Peyer's patch (tissue), 4 donors: ENCODE measurements at regions not wholly inside any gene's neighbourhood (a gene's known extent, or its start where the extent isn't known, plus 50 kb on each side); places are given as distances from the start of the nearest gene placed in this dataset.
"Not testable (repeated sequence)": the region's sequence is repeated elsewhere in the genome, so short reads cannot be mapped to it uniquely, and the experiment has no call there.

Source experiments
- DNase-seq, 3 donors: peaks; one replicate each; pipeline ENCODE4 v3.0.0-alpha.2; 2017 to 2019
- H3K27ac ChIP-seq, 4 donors: fragments of 200-600 bp; sonication (generic); one replicate each; pipeline ENCODE4 v1.5.1; 2016 to 2019
- H3K27me3 ChIP-seq, 2 donors: fragments of 200-600 bp; sonication (generic); one replicate each; pipeline ENCODE4 v1.5.1; 2019
- H3K36me3 ChIP-seq, 3 donors: fragments of 200-600 bp; sonication (generic); one replicate each; pipeline ENCODE4 v1.5.1; 2016 to 2019
- H3K4me1 ChIP-seq, 4 donors: fragments of 200-600 bp; sonication (generic); one replicate each; pipeline ENCODE4 v1.5.1; 2016 to 2019
- H3K4me3 ChIP-seq, 4 donors: fragments of 200-600 bp; sonication (generic); 1 replicate in 3 of 4; 2 replicates in 1 of 4; pipeline ENCODE4 v1.5.1; 2016 to 2019; ENCODE audit warnings: mild to moderate bottlenecking in 1 of 4
- H3K9me3 ChIP-seq, 4 donors: fragments of 200-600 bp; sonication (generic); one replicate each; pipeline ENCODE4 v1.5.1; 2016 to 2019; ENCODE audit warnings: mild to moderate bottlenecking in 1 of 4
- CTCF ChIP-seq, 6 experiments: fragments of 450-650 bp in 4 of 6; fragments of 200-600 bp in 2 of 6; sonication (generic) in 1 of 6; IDR thresholded peaks; one replicate each; pipeline ENCODE4 v1.5.1; 2017 to 2019; ENCODE audit warnings: antibody characterized with exemption in 6 of 6, mild to moderate bottlenecking in 3 of 6, moderate library complexity in 1 of 6
- POLR2A ChIP-seq, 2 donors: fragments of 450-650 bp; IDR thresholded peaks; one replicate each; pipeline ENCODE4 v1.5.1; 2017; ENCODE audit warnings: antibody characterized with exemption in 2 of 2, mild to moderate bottlenecking in 2 of 2, moderate library complexity in 2 of 2

GRCh38 chr12:111120578-111120977, 200.2 kb upstream of the MYL2 start:
- Histone ChIP-seq H3K27ac (no peak overlapping the region), H3K27me3 (no peaks in the 10 kb centered on the region), H3K4me1 (no peaks in the 10 kb centered on the region), H3K4me3 (no peak overlapping the region), H3K9me3 (no peaks in the 10 kb centered on the region), H3K36me3 (no peaks in the 10 kb centered on the region)
- DNase-seq: no peak
- TF ChIP-seq CTCF (IDR thresholded peaks at IDR 0.05): no peak
- TF ChIP-seq POLR2A (IDR thresholded peaks at IDR 0.05): no peak

DNA sequence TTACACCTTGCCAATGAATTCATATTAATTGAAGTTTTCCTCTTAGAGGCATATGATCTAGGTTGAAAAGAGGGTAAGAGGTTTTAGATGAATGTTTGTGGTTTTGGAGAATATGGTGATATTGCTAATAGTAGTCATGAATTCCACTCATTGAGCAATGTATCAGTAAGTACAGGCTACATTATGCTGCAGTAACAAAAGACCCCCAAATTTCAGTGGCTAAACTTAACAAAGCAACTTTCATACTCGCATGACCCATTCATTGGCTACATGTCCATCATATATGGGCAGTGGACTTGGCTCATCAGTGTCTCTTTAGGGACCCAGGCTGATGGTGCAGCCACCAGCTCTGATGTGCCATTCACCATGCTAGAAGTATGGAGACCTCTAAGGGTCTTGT, 196.6 kb upstream of the MYL2 start:
- H3K4me1 ChIP-seq: no peaks in the 10 kb centered on the region
- H3K9me3 ChIP-seq: no peaks in the 10 kb centered on the region
- no peaks in the 10 kb centered on the region for H3K36me3 ChIP-seq
- no peak for TF ChIP-seq CTCF (IDR thresholded peaks at IDR 0.05)
- TF ChIP-seq POLR2A (IDR thresholded peaks at IDR 0.05): no peak
- H3K27me3 ChIP-seq: no peaks in the 10 kb centered on the region
- H3K4me3 ChIP-seq: no peak overlapping the region
- no peak overlapping the region for H3K27ac ChIP-seq
- no peak for DNase-seq

- H3K9me3 ChIP-seq, H3K27me3 ChIP-seq, H3K4me3 ChIP-seq, DNase-seq, H3K4me1 ChIP-seq, H3K27ac ChIP-seq, H3K36me3 ChIP-seq: not testable (repeated sequence)
Observed at GRCh38 chr12:111113313-111113712, 192.9 kb upstream of the MYL2 start.

DNA sequence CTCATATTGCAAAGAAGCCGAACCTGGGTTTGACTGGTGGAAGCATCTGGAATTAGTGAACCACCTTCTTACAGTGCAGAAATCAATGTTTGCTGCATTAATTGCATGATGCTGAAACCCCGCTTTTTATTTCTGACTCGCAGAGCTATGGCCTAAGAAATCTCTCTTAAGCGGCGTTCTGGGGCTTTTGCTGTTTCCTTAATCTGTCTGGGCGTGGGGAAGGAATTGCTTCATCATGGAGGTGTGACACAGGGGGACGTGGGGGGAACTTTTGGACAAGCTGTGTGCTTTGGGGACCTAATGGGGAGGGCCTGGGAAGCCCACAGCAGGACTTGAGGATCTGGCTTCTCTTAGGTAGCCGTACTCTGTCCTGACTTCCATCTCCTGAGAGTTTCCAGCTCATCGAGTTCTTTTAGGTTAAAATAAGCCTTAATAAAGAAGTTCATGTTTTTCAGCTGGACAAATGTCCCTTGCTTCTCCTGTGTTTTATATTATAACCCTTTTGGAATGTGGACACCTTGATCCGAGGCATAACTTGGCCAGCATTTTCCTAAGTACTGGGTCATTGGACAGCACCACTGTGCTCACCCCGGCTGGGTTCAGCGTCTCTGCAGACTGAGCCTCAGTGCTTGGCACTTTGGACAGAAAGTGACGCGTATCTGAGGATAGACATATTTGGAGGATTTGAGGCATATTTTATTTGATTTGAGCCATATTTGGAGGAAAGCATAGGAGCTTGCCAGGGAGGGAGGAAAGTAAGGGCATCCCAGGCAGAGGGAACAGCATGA, 192.1 kb upstream of the MYL2 start:
- Histone ChIP-seq H3K27ac (no peak overlapping the region), H3K4me3 (no peak overlapping the region), H3K4me1 (no peaks in the 10 kb centered on the region), H3K36me3 (no peaks in the 10 kb centered on the region), H3K27me3 (no peaks in the 10 kb centered on the region), H3K9me3 (no peaks in the 10 kb centered on the region)
- no peak for DNase-seq
- TF ChIP-seq POLR2A (IDR thresholded peaks at IDR 0.05) (no peak), CTCF (IDR thresholded peaks at IDR 0.05) (no peak)

DNA sequence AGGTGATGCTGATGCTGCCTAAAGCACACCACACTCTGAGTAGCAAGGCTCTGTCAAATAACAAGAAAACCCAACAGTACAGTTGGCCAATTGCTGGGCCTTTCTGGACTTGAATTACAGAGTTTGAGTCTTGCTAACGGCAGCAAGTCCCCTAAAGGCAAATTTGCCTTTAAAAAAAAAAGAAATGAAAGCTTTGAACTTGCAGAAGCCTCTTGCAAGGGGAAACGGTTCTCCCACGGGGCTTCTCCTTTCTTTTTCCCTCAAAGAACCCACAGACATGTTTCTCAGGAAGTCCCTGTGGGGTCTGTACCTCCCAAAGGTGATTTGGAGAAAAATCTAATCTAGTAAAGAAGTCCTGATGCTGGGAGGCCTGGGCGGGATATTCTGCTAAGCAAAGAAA, 191.3 kb upstream of the MYL2 start:
- no peak for DNase-seq
- H3K4me3 ChIP-seq: no peak overlapping the region
- TF ChIP-seq POLR2A (IDR thresholded peaks at IDR 0.05): no peak
- TF ChIP-seq CTCF (IDR thresholded peaks at IDR 0.05): no peak
- H3K9me3 ChIP-seq: no peaks in the 10 kb centered on the region
- no peaks in the 10 kb centered on the region for H3K4me1 ChIP-seq
- no peak overlapping the region for H3K27ac ChIP-seq
- no peaks in the 10 kb centered on the region for H3K36me3 ChIP-seq
- no peaks in the 10 kb centered on the region for H3K27me3 ChIP-seq

- Histone ChIP-seq H3K9me3 (no peaks in the 10 kb centered on the region), H3K4me3 (no peak overlapping the region), H3K4me1 (no peaks in the 10 kb centered on the region), H3K27ac (no peak overlapping the region), H3K27me3 (no peaks in the 10 kb centered on the region), H3K36me3 (no peaks in the 10 kb centered on the region)
- DNase-seq: no peak
- TF ChIP-seq CTCF (IDR thresholded peaks at IDR 0.05): no peak
- TF ChIP-seq POLR2A (IDR thresholded peaks at IDR 0.05): no peak
Observed at GRCh38 chr12:111110556-111110955, 190.2 kb upstream of the MYL2 start.
